OCI-LY1 (cell line): ENCODE measurements at regions not wholly inside any gene's neighbourhood (a gene's known extent, or its start where the extent isn't known, plus 50 kb on each side); places are given as distances from the start of the nearest gene placed in this dataset.

Source experiments
- CTCF ChIP-seq: fragments of 200-600 bp; sonication (generic), shearing (Covaris generic); IDR thresholded peaks from 2 replicates; pipeline ENCODE4 v1.5.1; 2017; ENCODE audit warnings: mild to moderate bottlenecking, antibody characterized with exemption, low read length, moderate library complexity, mixed read lengths
- EZH2 ChIP-seq: fragments of 200-600 bp; sonication (generic), shearing (Covaris generic); IDR thresholded peaks from 2 replicates; pipeline ENCODE4 v1.8.0; 2017; ENCODE audit warnings: borderline replicate concordance, mixed run types, mild to moderate bottlenecking, antibody characterized with exemption, low read length, moderate library complexity, mixed read lengths

DNA sequence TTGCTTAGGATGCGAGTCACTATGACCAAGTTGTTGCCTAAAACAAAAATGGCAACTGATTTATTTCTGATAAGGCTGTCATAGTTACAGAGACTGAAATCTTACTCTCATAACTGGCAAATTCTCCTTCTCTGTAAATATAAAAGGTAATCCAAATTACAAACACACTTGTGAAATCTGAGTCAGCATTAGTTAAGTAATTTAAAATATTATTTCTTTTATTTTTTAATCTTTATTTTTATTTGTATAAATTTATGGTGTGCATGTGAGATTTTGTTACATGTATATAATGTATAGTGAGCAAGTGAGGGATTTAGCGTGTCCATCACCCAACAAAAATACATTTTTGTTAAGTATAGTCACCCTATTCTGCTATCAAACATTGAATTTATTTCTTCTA lies 1342.8 kb upstream of the TMEFF2 start:
- TF ChIP-seq CTCF (no peak), EZH2 (no peak)
